ENCODE measurements at regions not wholly inside any gene's neighbourhood (a gene's known extent, or its start where the extent isn't known, plus 50 kb on each side); places are given as distances from the start of the nearest gene placed in this dataset.
"Not testable (repeated sequence)": the region's sequence is repeated elsewhere in the genome, so short reads cannot be mapped to it uniquely, and the experiment has no call there.

GRCh38 chr16:22722551-22723541 lies 91.1 kb upstream of the HS3ST2 start:
- not testable (repeated sequence) for H3K4me1 ChIP-seq (ENCODE audit: control insufficient read depth in 3 of 3, insufficient read depth in 3 of 3, low read length in 3 of 3); H3K27me3 ChIP-seq (ENCODE audit: control insufficient read depth in 3 of 3, insufficient read depth in 3 of 3, low read length in 3 of 3); H3K36me3 ChIP-seq (ENCODE audit: control insufficient read depth in 3 of 3, insufficient read depth in 3 of 3, low read length in 3 of 3); H3K4me3 ChIP-seq (ENCODE audit: low read length in 3 of 3); H3K9ac ChIP-seq (ENCODE audit: low read depth in 1 of 3, low read length in 3 of 3); H3K9me3 ChIP-seq (ENCODE audit: control insufficient read depth in 3 of 3, low read length in 3 of 3); H3K27ac ChIP-seq (ENCODE audit: low read depth, low read length)

GRCh38 chr16:22726868-22727267 lies 87.1 kb upstream of the HS3ST2 start:
- Histone ChIP-seq H3K27ac (ENCODE audit: low read depth, low read length) (no peak overlapping the region), H3K4me1 (ENCODE audit: control insufficient read depth in 3 of 3, insufficient read depth in 3 of 3, low read length in 3 of 3) (peaks cover 0 to 5% (median 0%) of the 10 kb centered on the region in 3 donors), H3K4me3 (ENCODE audit: low read length in 3 of 3) (no peak overlapping the region), H3K9ac (ENCODE audit: low read depth in 1 of 3, low read length in 3 of 3) (no peak overlapping the region), H3K27me3 (ENCODE audit: control insufficient read depth in 3 of 3, insufficient read depth in 3 of 3, low read length in 3 of 3) (peaks cover 0 to under 1% (median 0%) of the 10 kb centered on the region in 3 donors), H3K9me3 (ENCODE audit: control insufficient read depth in 3 of 3, low read length in 3 of 3) (no peaks in the 10 kb centered on the region), H3K36me3 (ENCODE audit: control insufficient read depth in 3 of 3, insufficient read depth in 3 of 3, low read length in 3 of 3) (no peaks in the 10 kb centered on the region)

GRCh38 chr16:22727285-22728166 lies 86.4 kb upstream of the HS3ST2 start:
- H3K4me1 ChIP-seq (ENCODE audit: control insufficient read depth in 3 of 3, insufficient read depth in 3 of 3, low read length in 3 of 3), result peaks cover 0 to 5% (median 2%) of the 10 kb centered on the region in 3 donors
- no peaks in the 10 kb centered on the region for H3K27me3 ChIP-seq (ENCODE audit: control insufficient read depth in 3 of 3, insufficient read depth in 3 of 3, low read length in 3 of 3)
- H3K36me3 ChIP-seq (ENCODE audit: control insufficient read depth in 3 of 3, insufficient read depth in 3 of 3, low read length in 3 of 3), result no peaks in the 10 kb centered on the region
- no peak overlapping the region for H3K9ac ChIP-seq (ENCODE audit: low read depth in 1 of 3, low read length in 3 of 3)
- no peaks in the 10 kb centered on the region for H3K9me3 ChIP-seq (ENCODE audit: control insufficient read depth in 3 of 3, low read length in 3 of 3)
- no peak overlapping the region for H3K4me3 ChIP-seq (ENCODE audit: low read length in 3 of 3)
- H3K27ac ChIP-seq (ENCODE audit: low read depth, low read length), result no peak overlapping the region

GRCh38 chr16:22728167-22728836 lies 85.7 kb upstream of the HS3ST2 start:
- H3K27ac ChIP-seq (ENCODE audit: low read depth, low read length), result no peak overlapping the region

GRCh38 chr16:22732400-22732799 lies 81.6 kb upstream of the HS3ST2 start:
- Histone ChIP-seq H3K4me1 (ENCODE audit: control insufficient read depth in 3 of 3, insufficient read depth in 3 of 3, low read length in 3 of 3) (peaks cover 7 to 16% (median 16%) of the 10 kb centered on the region in 3 donors), H3K36me3 (ENCODE audit: control insufficient read depth in 3 of 3, insufficient read depth in 3 of 3, low read length in 3 of 3) (no peaks in the 10 kb centered on the region), H3K4me3 (ENCODE audit: low read length in 3 of 3) (no peak overlapping the region), H3K9ac (ENCODE audit: low read depth in 1 of 3, low read length in 3 of 3) (no peak overlapping the region), H3K27ac (ENCODE audit: low read depth, low read length) (no peak overlapping the region), H3K9me3 (ENCODE audit: control insufficient read depth in 3 of 3, low read length in 3 of 3) (no peaks in the 10 kb centered on the region), H3K27me3 (ENCODE audit: control insufficient read depth in 3 of 3, insufficient read depth in 3 of 3, low read length in 3 of 3) (no peaks in the 10 kb centered on the region)

More at GRCh38 chr16:22728167-22728836, 85.7 kb upstream of the HS3ST2 start:
- Histone ChIP-seq H3K36me3 (ENCODE audit: control insufficient read depth in 3 of 3, insufficient read depth in 3 of 3, low read length in 3 of 3) (no peaks in the 10 kb centered on the region), H3K4me1 (ENCODE audit: control insufficient read depth in 3 of 3, insufficient read depth in 3 of 3, low read length in 3 of 3) (peaks cover 2 to 8% (median 5%) of the 10 kb centered on the region in 3 donors), H3K4me3 (ENCODE audit: low read length in 3 of 3) (no peak overlapping the region), H3K9ac (ENCODE audit: low read depth in 1 of 3, low read length in 3 of 3) (no peak overlapping the region), H3K9me3 (ENCODE audit: control insufficient read depth in 3 of 3, low read length in 3 of 3) (no peaks in the 10 kb centered on the region), H3K27me3 (ENCODE audit: control insufficient read depth in 3 of 3, insufficient read depth in 3 of 3, low read length in 3 of 3) (no peaks in the 10 kb centered on the region)

- Histone ChIP-seq H3K27me3 (ENCODE audit: control insufficient read depth in 3 of 3, insufficient read depth in 3 of 3, low read length in 3 of 3) (no peaks in the 10 kb centered on the region), H3K36me3 (ENCODE audit: control insufficient read depth in 3 of 3, insufficient read depth in 3 of 3, low read length in 3 of 3) (no peaks in the 10 kb centered on the region), H3K9me3 (ENCODE audit: control insufficient read depth in 3 of 3, low read length in 3 of 3) (no peaks in the 10 kb centered on the region), H3K9ac (ENCODE audit: low read depth in 1 of 3, low read length in 3 of 3) (no peak overlapping the region), H3K4me3 (ENCODE audit: low read length in 3 of 3) (peak overlapping the region in 1 of 3 donors; percentile 13), H3K4me1 (ENCODE audit: control insufficient read depth in 3 of 3, insufficient read depth in 3 of 3, low read length in 3 of 3) (peaks cover 7 to 18% (median 13%) of the 10 kb centered on the region in 3 donors), H3K27ac (ENCODE audit: low read depth, low read length) (no peak overlapping the region)
These were observed 81.0 kb upstream of the HS3ST2 start for GRCh38 chr16:22732959-22733358.

- Histone ChIP-seq H3K27ac (ENCODE audit: low read depth, low read length) (no peak overlapping the region), H3K4me3 (ENCODE audit: low read length in 3 of 3) (peak overlapping the region in 1 of 3 donors; percentile 32), H3K9me3 (ENCODE audit: control insufficient read depth in 3 of 3, low read length in 3 of 3) (no peaks in the 10 kb centered on the region), H3K27me3 (ENCODE audit: control insufficient read depth in 3 of 3, insufficient read depth in 3 of 3, low read length in 3 of 3) (no peaks in the 10 kb centered on the region), H3K4me1 (ENCODE audit: control insufficient read depth in 3 of 3, insufficient read depth in 3 of 3, low read length in 3 of 3) (peaks cover 16 to 29% (median 19%) of the 10 kb centered on the region in 3 donors), H3K9ac (ENCODE audit: low read depth in 1 of 3, low read length in 3 of 3) (peak overlapping the region in 1 of 3 donors; percentile 10), H3K36me3 (ENCODE audit: control insufficient read depth in 3 of 3, insufficient read depth in 3 of 3, low read length in 3 of 3) (no peaks in the 10 kb centered on the region)
These were observed 79.6 kb upstream of the HS3ST2 start for GRCh38 chr16:22734368-22734767.

- Histone ChIP-seq H3K9me3 (ENCODE audit: control insufficient read depth in 3 of 3, low read length in 3 of 3) (no peaks in the 10 kb centered on the region), H3K36me3 (ENCODE audit: control insufficient read depth in 3 of 3, insufficient read depth in 3 of 3, low read length in 3 of 3) (no peaks in the 10 kb centered on the region), H3K27ac (ENCODE audit: low read depth, low read length) (no peak overlapping the region), H3K27me3 (ENCODE audit: control insufficient read depth in 3 of 3, insufficient read depth in 3 of 3, low read length in 3 of 3) (no peaks in the 10 kb centered on the region), H3K4me3 (ENCODE audit: low read length in 3 of 3) (no peak overlapping the region), H3K4me1 (ENCODE audit: control insufficient read depth in 3 of 3, insufficient read depth in 3 of 3, low read length in 3 of 3) (peaks cover 16 to 29% (median 19%) of the 10 kb centered on the region in 3 donors), H3K9ac (ENCODE audit: low read depth in 1 of 3, low read length in 3 of 3) (no peak overlapping the region)
These were observed 77.2 kb upstream of the HS3ST2 start for GRCh38 chr16:22736791-22737190.

- Histone ChIP-seq H3K9ac (ENCODE audit: low read depth in 1 of 3, low read length in 3 of 3) (no peak overlapping the region), H3K9me3 (ENCODE audit: control insufficient read depth in 3 of 3, low read length in 3 of 3) (no peaks in the 10 kb centered on the region), H3K4me1 (ENCODE audit: control insufficient read depth in 3 of 3, insufficient read depth in 3 of 3, low read length in 3 of 3) (peaks cover 11 to 18% (median 14%) of the 10 kb centered on the region in 3 donors), H3K27ac (ENCODE audit: low read depth, low read length) (no peak overlapping the region), H3K36me3 (ENCODE audit: control insufficient read depth in 3 of 3, insufficient read depth in 3 of 3, low read length in 3 of 3) (no peaks in the 10 kb centered on the region), H3K4me3 (ENCODE audit: low read length in 3 of 3) (peak overlapping the region in 2 of 3 donors; percentile 46 to 49), H3K27me3 (ENCODE audit: control insufficient read depth in 3 of 3, insufficient read depth in 3 of 3, low read length in 3 of 3) (no peaks in the 10 kb centered on the region)
These were observed 74.9 kb upstream of the HS3ST2 start for GRCh38 chr16:22739077-22739476.

Data from skeletal muscle tissue (tissue), 3 donors.